T-helper 2 cell treated with Interferon-gamma antibody and Interleukin-4, amounts not matched to agents 5 μg/mL and 100 μg/mL, for 36 hours (primary cell): ENCODE measurements at regions not wholly inside any gene's neighbourhood (a gene's known extent, or its start where the extent isn't known, plus 50 kb on each side); places are given as distances from the start of the nearest gene placed in this dataset.

Experiments
- DNase-seq: peaks from one replicate; pipeline ENCODE4 v3.0.0; 2021; ENCODE audit warnings: low spot score
- H3K27ac Mint-ChIP-seq: one replicate; pipeline ENCODE4 v1.8.0; 2021; ENCODE audit warnings: mild to moderate bottlenecking, mixed read lengths
- H3K27me3 Mint-ChIP-seq: one replicate; pipeline ENCODE4 v1.8.0; 2021; ENCODE audit warnings: low read depth, mixed read lengths
- H3K36me3 Mint-ChIP-seq: one replicate; pipeline ENCODE4 v1.8.0; 2021; ENCODE audit warnings: low read depth, mixed read lengths
- H3K4me1 Mint-ChIP-seq: one replicate; pipeline ENCODE4 v1.8.0; 2021; ENCODE audit warnings: low read depth, mixed read lengths
- H3K4me3 Mint-ChIP-seq: one replicate; pipeline ENCODE4 v1.8.0; 2022; ENCODE audit warnings: mild to moderate bottlenecking, moderate library complexity, mixed read lengths
- H3K9me3 Mint-ChIP-seq: one replicate; pipeline ENCODE4 v1.8.0; 2021; ENCODE audit warnings: mixed read lengths

DNA sequence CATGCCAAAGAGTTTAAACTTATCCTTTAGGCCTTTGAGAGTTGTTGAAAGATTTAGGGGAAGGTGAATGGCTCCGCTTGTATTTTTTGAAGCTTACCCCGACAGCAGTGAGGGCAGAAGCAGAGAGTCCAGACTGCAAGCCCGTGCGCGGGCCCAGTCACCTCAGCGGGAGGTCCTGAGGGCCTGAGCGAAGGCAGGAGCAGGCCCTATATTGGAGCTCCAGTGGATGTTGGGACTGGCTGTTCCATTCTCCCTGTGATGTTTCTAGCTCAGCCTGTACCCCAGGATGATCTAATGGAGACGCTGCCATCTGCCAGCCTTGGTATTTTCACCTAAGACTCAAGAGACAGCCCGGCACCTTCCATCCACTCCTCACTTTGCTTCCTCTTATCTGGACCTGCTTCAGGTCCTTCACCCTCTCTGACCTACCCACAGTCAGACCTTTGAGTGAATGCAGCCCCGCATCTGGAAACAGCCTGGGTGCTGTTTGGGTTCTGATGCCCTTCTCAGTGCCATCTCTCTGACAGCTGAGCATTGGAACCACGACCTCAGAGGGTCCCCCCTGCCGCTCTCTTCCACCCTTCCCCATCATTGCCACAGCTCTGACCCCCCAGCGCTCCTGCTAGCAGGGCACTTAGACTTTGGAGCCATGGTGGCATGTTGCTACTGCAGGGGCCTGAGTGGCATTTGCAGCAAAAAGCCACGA is 628.2 kb upstream of the CADM1 start:
- Mint-ChIP-seq H3K36me3 (no peaks in the 10 kb centered on the region), H3K4me1 (no peaks in the 10 kb centered on the region), H3K9me3 (no peaks in the 10 kb centered on the region), H3K27me3 (no peaks in the 10 kb centered on the region), H3K4me3 (no peak overlapping the region), H3K27ac (no peak overlapping the region)
- no peak for DNase-seq

DNA sequence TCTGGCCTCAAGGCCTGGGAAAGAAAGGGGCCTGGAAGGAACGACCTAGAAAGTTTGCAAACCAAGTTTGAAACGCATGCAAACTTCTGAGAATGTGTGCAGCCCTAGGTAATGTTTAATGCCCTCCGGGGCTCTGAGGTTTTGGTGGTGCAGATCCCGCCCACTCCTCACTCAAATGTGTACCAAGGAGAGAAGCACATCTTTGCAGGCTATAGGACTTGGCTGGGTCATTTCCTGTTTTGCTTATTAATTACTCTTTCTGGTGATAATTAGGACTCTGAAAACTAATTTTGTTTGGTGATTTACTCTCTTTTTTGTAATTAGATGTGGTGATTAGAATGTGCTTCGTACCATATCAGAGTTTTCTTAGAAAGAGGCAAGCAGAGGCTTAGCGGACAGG is 625.9 kb upstream of the CADM1 start:
- Mint-ChIP-seq H3K27ac (no peak overlapping the region), H3K36me3 (no peaks in the 10 kb centered on the region), H3K27me3 (no peaks in the 10 kb centered on the region), H3K4me1 (no peaks in the 10 kb centered on the region), H3K4me3 (no peak overlapping the region), H3K9me3 (no peaks in the 10 kb centered on the region)
- no peak for DNase-seq

DNA sequence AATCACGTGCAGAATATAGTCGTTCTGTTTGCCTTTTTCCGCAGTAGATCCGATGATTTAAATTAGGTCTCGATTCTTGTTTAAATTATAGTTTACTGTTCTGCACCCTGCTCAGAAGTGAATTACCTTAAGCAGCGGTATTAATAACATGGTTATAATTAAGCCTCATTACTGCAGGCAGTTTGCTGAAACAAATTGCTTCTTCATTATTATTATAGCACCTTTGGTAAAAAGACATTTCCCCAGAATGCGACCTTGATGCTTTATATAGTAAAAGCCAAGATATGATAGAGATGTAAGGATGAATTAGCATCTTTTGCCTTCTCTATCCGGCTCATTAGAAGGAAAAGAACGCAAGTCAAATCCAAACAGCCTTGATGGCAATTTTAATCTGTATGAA is 625.2 kb upstream of the CADM1 start:
- Mint-ChIP-seq H3K27me3 (no peaks in the 10 kb centered on the region), H3K9me3 (no peaks in the 10 kb centered on the region), H3K4me1 (no peaks in the 10 kb centered on the region), H3K36me3 (no peaks in the 10 kb centered on the region), H3K27ac (no peak overlapping the region), H3K4me3 (no peak overlapping the region)
- no peak for DNase-seq

DNA sequence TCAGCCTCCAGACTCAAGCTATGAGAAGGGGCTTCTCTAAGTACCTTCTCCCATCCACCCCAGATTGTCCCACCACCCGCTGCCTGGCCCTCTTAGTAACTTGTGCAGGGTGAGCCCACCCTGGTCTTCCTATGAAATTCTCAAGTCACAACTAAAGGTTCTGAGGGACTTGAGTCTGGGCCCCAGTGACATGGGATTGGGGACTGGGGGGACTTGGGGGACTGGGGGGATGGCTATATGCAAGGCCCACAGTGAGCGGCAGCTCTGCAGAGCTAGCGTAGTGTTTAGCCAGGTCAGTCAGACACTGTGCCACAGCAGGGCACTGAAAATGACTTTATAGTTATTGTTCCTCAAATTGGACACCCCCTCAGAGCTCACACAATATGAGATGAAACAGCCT is 622.3 kb upstream of the CADM1 start:
- no peak overlapping the region for H3K4me3 Mint-ChIP-seq
- no peaks in the 10 kb centered on the region for H3K9me3 Mint-ChIP-seq
- no peaks in the 10 kb centered on the region for H3K4me1 Mint-ChIP-seq
- DNase-seq, result no peak
- H3K27ac Mint-ChIP-seq, result no peak overlapping the region
- no peaks in the 10 kb centered on the region for H3K27me3 Mint-ChIP-seq
- H3K36me3 Mint-ChIP-seq, result no peaks in the 10 kb centered on the region

DNA sequence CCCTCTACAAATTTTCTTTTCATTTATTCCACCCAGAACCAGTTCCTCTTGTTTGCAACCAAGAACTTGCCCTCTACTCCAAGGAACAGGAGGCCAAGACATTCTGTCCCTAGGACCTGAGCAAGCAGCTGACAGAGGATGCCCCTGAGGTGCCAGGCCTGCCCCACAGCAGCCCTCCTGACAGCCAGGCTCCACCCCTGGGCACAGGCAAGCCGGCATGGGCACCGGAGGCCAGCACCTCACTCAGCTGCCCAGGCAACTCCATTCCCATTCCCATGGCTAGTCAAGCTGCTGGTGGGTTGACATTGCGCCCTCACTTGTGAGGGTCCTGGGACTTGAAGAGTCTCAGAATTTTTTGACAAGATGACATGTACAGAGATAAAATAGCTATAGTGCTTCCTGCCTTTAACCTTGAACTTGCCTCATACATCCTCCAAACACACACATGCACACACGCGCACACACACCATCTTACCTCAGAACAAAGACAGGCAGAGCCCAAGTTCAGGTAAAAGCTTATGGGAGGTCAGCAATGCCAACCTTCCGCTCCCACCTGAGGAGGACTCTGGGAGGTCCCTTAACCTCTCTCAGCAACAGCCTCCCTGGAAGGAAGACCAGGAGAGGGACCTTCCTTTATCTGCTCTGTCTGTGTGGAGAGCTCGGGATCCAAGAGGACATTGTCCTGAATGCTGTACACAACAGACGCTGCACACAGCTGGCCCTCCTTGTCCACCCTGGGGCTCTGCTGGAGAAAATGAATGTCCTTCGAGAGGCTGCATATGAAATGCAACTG is 620.9 kb upstream of the CADM1 start:
- no peak overlapping the region for H3K4me3 Mint-ChIP-seq
- no peaks in the 10 kb centered on the region for H3K4me1 Mint-ChIP-seq
- H3K36me3 Mint-ChIP-seq, result no peaks in the 10 kb centered on the region
- H3K27ac Mint-ChIP-seq, result no peak overlapping the region
- H3K27me3 Mint-ChIP-seq, result no peaks in the 10 kb centered on the region
- H3K9me3 Mint-ChIP-seq, result no peaks in the 10 kb centered on the region
- DNase-seq, result no peak

DNA sequence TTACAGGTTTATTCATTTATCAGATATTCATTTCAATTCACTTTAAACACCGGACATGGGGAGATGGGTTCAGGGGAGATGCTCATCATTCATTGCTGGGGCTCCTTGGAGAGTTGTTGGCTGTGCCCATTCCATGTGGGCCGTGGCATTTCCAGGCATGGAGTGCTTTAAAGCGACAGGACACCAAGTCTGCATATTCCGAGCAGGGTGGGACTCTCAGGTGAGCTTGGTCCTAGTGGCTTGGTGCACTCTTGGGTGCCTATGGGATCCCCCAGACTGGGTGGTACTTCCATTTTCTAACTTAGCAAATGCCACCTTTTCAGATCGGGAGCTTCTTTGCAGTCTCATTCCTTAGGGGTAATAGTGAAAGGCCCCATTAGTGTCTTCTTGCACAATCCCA is 619.5 kb upstream of the CADM1 start:
- H3K27ac Mint-ChIP-seq, result no peak overlapping the region
- no peaks in the 10 kb centered on the region for H3K36me3 Mint-ChIP-seq
- no peak for DNase-seq
- H3K4me1 Mint-ChIP-seq, result no peaks in the 10 kb centered on the region
- H3K9me3 Mint-ChIP-seq, result no peaks in the 10 kb centered on the region
- no peaks in the 10 kb centered on the region for H3K27me3 Mint-ChIP-seq
- H3K4me3 Mint-ChIP-seq, result no peak overlapping the region

DNA sequence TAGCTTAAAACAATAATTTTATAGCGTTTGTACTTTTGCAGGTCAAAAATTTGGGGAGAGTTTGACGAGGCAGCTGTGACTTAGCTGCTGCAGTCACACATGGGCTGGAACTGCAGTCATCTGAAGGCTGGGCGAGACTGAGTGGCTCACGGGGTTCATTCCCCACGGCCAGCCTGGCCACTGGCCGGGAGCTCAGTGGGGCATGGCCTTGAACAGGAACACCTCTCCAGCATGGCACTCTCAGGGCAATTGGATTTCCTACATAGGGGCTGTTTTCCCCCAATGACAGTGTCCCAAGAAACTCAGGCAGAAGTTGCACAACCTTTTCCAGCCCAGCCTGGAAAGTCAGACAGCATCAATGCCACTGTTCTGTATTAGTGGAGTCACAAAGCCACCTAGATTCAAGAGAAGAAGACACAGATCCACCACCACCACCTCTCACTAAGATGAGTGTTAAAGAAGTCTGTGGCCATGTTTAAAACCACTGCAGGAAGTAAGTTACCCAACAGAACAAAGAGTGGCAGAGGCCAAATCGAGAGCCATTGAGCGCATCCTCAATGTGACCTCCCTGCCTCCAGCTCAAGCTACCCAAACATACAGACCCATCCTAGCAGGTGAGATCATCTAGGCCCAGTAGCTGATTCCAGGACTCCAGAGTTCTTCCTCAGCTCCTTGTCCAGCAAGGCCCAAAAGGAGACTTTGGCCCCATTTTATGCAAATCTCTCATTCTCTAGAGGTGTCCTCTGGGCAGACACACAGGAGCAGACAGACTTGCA is 618.7 kb upstream of the CADM1 start:
- Mint-ChIP-seq H3K27ac (no peak overlapping the region), H3K27me3 (no peaks in the 10 kb centered on the region), H3K4me1 (no peaks in the 10 kb centered on the region), H3K36me3 (no peaks in the 10 kb centered on the region), H3K4me3 (no peak overlapping the region), H3K9me3 (no peaks in the 10 kb centered on the region)
- DNase-seq, result no peak

DNA sequence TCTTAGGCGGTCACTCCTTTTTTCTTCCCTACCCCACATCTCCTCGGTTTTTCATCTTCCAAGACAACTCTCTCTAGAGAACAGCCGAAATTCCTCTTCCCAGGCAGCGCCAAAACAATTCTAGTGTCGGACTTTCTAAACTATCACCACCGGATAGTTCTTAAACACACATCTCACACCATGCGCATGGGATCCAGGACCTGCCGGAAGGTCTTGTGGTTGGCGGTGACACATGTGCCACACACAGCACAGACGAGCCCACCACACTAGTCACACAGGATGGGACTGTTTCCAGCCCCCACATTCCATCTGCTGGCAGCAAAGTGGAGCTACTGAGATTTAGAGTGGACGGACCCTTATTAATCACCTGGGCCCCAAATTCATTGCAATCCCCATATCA is 614.9 kb upstream of the CADM1 start:
- Mint-ChIP-seq H3K27ac (no peak overlapping the region), H3K9me3 (no peaks in the 10 kb centered on the region), H3K27me3 (no peaks in the 10 kb centered on the region), H3K4me1 (no peaks in the 10 kb centered on the region), H3K4me3 (no peak overlapping the region), H3K36me3 (no peaks in the 10 kb centered on the region)
- DNase-seq, result no peak

DNA sequence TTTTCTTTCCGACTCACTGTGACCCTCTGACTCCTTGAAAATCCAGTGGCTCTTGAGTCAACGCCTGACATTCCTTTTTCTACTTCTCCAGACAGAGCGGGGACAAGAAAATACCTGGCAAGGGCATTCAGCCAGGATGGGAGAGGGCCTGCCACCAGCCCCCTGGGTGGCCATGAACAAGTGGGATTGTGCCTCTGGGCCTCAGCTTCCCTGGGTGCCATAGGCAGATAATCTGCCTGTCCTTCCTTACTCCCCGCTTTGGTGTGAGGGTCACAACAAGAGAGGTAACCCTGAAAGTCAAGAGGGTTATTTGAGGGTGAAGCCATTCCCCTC is 613.9 kb upstream of the CADM1 start:
- DNase-seq, result no peak
- no peak overlapping the region for H3K4me3 Mint-ChIP-seq
- no peaks in the 10 kb centered on the region for H3K27me3 Mint-ChIP-seq
- no peaks in the 10 kb centered on the region for H3K9me3 Mint-ChIP-seq
- H3K36me3 Mint-ChIP-seq, result no peaks in the 10 kb centered on the region
- H3K27ac Mint-ChIP-seq, result no peak overlapping the region
- H3K4me1 Mint-ChIP-seq, result no peaks in the 10 kb centered on the region

DNA sequence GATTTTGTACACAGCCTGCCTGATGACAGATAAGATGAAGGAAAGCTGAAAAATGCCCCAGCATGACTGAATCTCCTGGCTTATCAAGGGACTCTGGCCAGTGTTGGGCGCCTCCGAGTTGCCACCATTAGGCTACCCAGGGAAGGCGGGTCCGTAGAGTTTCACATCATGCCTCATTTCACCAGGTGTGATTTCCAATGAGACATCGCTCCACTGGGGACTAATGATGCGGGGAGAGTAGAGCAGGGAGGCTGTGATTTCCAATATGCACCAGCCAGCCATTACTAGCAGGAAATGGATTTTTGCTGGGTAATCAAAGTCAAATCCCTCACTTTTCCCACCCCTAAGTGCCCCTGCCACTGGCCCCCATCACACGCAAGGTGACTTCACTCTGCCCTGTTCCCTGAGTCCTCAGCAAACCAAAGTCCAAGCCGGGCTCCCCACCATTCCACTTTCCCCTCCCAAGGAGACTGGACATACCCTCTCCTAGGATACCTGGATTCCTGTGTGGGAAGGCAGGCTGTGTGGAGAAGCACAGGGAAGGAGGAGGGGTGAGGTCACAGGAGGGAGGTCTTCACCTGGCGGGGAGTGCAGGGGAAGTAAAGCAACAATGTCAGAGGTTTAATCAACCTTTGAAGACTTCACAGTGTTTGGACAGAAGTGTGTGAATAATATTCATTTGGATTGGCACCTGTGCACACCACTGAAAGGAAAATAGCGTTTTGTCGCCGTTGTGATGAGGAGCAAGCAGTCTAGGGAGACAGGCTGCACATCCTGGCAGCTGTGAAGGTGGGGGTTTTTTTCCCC is 613.3 kb upstream of the CADM1 start:
- Mint-ChIP-seq H3K36me3 (no peaks in the 10 kb centered on the region), H3K27ac (no peak overlapping the region), H3K27me3 (no peaks in the 10 kb centered on the region), H3K4me1 (no peaks in the 10 kb centered on the region), H3K4me3 (no peak overlapping the region), H3K9me3 (no peaks in the 10 kb centered on the region)
- DNase-seq, result no peak

DNA sequence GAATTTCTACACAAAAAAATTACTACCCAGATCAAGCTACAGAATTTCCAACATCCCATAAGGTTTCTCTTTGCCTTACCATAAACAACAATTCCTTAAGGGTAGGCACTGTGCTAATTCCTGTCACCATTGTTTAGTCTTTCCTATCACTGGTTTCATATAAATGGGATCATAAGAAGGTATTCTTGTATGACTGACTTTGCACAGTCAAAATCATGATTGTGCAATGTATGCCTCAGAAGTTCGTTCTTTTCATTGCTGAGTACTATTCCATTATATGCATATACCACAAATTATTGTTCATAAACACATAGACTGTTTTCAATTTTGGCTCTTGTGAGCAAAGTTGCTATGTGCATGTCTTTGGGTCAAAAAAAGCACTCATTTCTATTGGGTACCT is 611.6 kb upstream of the CADM1 start:
- Mint-ChIP-seq H3K4me1 (no peaks in the 10 kb centered on the region), H3K27ac (no peak overlapping the region), H3K4me3 (no peak overlapping the region), H3K36me3 (no peaks in the 10 kb centered on the region), H3K9me3 (no peaks in the 10 kb centered on the region), H3K27me3 (no peaks in the 10 kb centered on the region)
- no peak for DNase-seq

DNA sequence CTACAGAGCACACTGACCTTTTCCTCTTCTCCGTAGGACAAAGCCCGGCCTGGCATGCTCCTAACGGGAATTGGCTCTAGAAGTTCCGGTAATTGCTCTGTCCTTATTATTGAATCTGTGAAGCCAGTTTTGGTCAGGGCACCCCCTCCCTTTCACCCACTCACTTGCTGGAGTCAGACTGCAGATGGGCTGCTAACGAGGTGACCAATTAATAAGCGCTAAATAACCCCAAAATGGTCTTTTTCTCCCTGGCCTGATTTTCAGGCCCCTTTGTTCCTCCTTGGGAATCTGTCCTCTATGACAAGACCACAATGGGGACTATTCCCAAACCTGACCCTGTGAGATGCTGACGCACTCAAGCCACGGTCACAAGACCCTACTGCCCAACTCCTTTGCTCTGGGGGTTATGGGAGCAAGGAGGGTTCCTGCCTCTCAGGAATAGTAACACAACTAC is 610.0 kb upstream of the CADM1 start:
- Mint-ChIP-seq H3K4me1 (no peaks in the 10 kb centered on the region), H3K4me3 (no peak overlapping the region), H3K36me3 (no peaks in the 10 kb centered on the region), H3K27me3 (no peaks in the 10 kb centered on the region), H3K9me3 (no peaks in the 10 kb centered on the region), H3K27ac (no peak overlapping the region)
- no peak for DNase-seq

DNA sequence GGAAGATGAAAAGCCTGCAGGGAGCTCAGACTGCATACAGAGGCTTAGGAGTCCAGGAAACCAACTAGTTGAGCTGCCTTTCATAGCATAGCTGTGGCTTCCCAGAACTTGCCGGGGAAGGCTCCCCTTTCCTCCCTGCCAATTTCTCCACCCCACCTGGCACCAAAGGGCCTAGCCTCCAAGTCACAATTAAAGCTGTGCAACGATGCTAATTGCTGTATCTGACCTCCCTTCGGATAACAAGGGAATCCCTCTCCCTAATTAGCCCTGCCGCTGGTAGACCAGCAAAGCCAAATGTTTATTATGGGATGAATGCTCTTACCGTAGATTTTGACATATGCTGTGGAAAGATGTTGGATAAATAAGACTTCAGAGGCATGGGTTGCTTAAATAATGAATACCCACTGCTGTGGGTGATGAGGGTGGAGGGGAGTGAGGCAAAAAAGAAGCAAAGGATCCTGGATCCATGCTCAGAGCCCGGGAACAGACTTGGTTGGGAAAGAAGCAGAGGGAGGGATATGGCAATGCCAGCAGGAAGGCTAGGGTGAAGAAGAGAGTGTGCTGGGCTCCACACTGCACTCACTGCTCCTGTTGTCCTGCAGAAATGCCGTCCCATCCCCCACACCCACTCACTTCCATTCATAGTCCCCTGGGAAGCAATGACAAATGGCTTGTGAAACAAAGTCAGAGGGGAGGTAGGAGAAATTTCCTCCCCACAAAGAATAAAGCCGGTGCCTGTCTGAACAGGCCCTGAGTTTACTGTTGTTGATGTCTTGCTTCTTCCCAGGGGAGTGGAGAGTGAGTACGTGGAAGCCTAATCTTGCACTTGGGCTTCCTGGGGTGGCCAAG is 608.1 kb upstream of the CADM1 start:
- Mint-ChIP-seq H3K4me1 (no peaks in the 10 kb centered on the region), H3K36me3 (no peaks in the 10 kb centered on the region), H3K4me3 (no peak overlapping the region), H3K27ac (no peak overlapping the region), H3K27me3 (no peaks in the 10 kb centered on the region), H3K9me3 (no peaks in the 10 kb centered on the region)
- no peak for DNase-seq
